ENCODE measurements at regions not wholly inside any gene's neighbourhood (a gene's known extent, or its start where the extent isn't known, plus 50 kb on each side); places are given as distances from the start of the nearest gene placed in this dataset.

DNA sequence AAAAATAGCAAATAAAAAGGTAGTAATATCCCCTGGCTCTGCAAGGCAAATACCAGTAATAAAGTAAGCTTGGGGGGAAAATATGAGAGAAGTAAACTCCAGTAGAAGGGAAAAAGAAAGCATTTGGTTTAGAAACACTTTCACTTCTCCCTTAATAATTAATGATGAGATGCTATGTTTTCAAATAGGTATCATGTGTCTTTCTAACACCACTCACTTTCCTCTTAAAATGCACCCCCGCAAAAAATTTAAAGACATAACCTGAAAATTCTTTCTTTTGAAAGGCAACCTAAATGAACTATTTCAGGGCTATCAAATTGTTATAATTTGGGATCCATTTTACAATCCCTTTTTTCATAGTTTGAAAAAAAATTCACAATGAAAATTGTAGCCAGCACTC, 240.3 kb downstream of the SNX10 start:
- no peak for DNase-seq (ENCODE audit: low read depth)
- H3K4me3 ChIP-seq (ENCODE audit: low read length): no peak overlapping the region
- TF ChIP-seq, protein P1, sequence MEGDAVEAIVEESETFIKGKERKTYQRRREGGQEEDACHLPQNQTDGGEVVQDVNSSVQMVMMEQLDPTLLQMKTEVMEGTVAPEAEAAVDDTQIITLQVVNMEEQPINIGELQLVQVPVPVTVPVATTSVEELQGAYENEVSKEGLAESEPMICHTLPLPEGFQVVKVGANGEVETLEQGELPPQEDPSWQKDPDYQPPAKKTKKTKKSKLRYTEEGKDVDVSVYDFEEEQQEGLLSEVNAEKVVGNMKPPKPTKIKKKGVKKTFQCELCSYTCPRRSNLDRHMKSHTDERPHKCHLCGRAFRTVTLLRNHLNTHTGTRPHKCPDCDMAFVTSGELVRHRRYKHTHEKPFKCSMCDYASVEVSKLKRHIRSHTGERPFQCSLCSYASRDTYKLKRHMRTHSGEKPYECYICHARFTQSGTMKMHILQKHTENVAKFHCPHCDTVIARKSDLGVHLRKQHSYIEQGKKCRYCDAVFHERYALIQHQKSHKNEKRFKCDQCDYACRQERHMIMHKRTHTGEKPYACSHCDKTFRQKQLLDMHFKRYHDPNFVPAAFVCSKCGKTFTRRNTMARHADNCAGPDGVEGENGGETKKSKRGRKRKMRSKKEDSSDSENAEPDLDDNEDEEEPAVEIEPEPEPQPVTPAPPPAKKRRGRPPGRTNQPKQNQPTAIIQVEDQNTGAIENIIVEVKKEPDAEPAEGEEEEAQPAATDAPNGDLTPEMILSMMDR (conservative IDR thresholded peaks at IDR 0.05; ENCODE audit: low read length): no peak

DNA sequence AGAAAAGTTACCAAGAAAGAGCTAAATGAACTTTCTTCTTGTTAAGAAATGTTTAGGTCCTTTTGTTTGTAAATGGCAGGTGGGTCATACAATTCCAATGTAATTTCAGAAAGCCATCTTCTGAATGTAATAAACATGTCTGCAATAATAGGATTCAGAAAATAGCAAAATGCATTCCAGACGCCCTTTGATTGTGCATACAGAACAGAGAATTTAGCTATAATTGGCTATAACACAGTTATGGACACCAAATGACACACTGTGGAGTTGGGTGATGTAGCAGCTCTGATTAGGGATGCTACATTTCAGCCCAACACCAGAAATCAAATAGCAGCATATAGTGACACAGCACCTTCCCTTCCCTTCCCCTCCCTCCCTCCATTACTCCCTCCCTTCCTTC, 240.8 kb downstream of the SNX10 start:
- TF ChIP-seq, protein P1 (conservative IDR thresholded peaks at IDR 0.05; ENCODE audit: low read length): no peak
- DNase-seq (ENCODE audit: low read depth): no peak
- H3K4me3 ChIP-seq (ENCODE audit: low read length): no peak overlapping the region

DNA sequence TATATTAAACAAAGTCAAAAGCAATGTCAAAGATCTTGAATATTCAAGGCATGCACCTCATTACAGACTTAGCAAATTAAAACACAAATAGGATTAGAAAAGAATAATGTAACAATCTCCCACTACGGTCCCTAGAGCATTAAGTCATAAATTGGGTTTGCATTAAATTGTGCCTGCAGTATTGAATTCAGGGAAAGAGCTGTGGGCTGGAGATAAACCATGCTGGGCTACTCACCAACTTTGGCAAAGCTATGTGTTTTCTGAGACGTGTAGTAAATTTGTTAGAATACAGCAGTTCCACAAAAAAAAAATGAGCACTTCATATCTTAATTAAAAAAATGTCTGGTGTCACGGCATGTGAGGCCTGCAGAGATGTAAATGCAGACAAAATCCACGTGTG, 241.6 kb downstream of the SNX10 start:
- no peak overlapping the region for H3K4me3 ChIP-seq (ENCODE audit: low read length)
- TF ChIP-seq, protein P1 (conservative IDR thresholded peaks at IDR 0.05; ENCODE audit: low read length): no peak
- DNase-seq (ENCODE audit: low read depth): no peak

DNA sequence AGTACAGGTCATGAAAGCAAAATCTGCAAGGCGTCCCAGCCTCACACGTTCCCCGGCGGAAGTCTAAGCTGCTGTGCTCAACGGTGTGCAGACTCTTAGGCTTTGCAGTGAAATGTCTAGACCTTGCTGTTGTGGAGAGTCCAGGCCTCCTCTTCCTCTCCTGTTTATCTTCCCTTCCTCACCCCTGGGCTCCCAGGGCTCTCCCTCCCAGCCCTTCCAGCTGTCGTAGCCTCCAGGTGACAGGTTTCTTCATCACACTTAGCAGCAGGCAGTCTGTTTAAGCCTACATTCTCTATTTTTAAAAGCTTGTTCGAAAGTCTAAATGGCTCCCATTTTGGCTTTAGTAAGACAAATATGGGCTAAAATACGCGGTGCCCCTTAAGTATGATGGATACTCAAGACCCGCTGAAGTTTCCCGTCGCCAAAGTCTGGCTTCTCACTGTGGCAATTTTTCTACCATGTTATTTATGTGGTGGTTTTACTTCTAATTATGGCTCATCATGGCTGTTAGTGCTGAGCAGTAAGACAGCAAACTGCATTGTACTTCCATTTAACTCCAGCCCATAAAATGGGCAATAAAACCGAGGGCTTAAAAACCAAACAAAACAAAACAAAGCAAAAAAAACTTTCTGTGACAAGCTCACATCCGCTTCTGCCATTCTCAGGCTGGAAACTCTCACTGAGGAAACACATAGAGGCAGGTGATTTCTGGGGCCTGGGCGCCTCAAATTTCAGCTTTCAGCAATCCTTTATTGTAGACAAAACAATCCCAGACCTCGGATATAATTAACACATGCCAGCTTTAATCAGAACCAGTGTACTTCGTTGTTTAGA, 243.2 kb downstream of the SNX10 start:
- TF ChIP-seq, protein P1 (conservative IDR thresholded peaks at IDR 0.05; ENCODE audit: low read length): no peak
- H3K4me3 ChIP-seq (ENCODE audit: low read length): no peak overlapping the region
- DNase-seq (ENCODE audit: low read depth): no peak

DNA sequence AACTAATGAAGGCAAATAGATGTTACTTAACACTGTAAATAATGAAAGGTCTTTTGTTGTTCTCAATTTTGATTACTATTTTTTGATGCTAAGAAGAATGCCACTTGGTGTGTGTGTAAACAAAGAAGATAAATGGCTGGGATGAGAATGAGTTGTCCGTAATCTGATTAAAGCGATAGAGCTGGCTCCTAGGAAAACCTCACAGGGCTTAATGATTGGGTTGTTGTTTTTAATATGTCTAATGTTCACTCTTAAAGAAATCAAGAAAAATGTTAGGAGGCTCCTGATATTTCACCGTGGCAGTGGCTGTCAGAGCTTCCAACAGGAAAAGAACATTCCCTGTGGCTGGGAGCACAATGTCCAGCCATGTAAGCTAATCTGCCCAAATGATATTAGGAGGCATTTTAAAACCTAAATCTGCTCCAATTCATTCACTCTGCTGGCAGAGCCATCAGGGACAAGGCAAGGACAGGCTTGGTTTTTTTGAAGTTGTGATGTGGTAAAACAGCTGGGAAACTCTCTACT, 243.9 kb downstream of the SNX10 start:
- no peak overlapping the region for H3K4me3 ChIP-seq (ENCODE audit: low read length)
- TF ChIP-seq, protein P1 (conservative IDR thresholded peaks at IDR 0.05; ENCODE audit: low read length): no peak
- DNase-seq (ENCODE audit: low read depth): no peak

DNA sequence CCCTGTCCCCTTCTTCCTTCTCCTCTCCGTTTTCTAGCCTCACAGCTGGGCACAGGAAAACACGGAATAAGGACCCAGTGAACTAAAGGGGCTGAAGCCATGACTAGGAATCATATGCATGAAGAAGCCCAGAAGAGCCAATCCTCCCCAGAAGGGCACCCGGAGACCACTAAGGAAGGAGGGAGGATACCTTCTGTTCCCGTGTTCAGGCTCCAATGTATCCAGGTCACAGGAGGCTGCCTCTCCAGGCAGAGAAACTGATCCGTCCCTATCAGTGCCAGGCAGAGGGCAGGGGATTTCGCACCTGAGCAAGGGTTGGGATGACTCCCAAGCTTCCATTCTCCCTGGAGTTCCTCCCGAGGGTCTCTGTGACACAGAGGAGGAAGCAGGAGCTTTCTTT, 246.6 kb downstream of the SNX10 start:
- DNase-seq (ENCODE audit: low read depth): no peak
- TF ChIP-seq, protein P1 (conservative IDR thresholded peaks at IDR 0.05; ENCODE audit: low read length): no peak
- H3K4me3 ChIP-seq (ENCODE audit: low read length): no peak overlapping the region

DNA sequence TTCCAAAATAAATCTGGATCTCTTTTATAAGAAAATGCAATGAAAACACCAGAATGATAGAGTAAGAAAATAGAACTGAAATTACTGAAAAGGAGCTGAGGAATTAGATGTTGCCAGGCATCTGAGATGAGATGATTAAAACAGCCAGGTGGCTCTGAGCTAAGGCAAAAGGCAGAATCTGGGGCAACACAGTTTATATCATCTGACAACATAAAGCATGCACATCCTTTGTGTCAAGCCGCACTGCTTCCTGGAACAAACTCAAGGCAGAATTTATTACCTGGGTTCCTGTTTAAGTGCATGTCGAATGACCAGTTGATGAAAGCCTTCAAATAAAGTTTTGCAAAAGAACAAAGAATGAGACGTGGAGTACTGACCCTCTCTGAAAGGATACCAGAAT, 247.0 kb downstream of the SNX10 start:
- H3K4me3 ChIP-seq (ENCODE audit: low read length): no peak overlapping the region
- DNase-seq (ENCODE audit: low read depth): no peak
- TF ChIP-seq, protein P1 (conservative IDR thresholded peaks at IDR 0.05; ENCODE audit: low read length): no peak

Data from AG10803 (cell line).